ENCODE measurements at regions not wholly inside any gene's neighbourhood (a gene's known extent, or its start where the extent isn't known, plus 50 kb on each side); places are given as distances from the start of the nearest gene placed in this dataset.

DNA sequence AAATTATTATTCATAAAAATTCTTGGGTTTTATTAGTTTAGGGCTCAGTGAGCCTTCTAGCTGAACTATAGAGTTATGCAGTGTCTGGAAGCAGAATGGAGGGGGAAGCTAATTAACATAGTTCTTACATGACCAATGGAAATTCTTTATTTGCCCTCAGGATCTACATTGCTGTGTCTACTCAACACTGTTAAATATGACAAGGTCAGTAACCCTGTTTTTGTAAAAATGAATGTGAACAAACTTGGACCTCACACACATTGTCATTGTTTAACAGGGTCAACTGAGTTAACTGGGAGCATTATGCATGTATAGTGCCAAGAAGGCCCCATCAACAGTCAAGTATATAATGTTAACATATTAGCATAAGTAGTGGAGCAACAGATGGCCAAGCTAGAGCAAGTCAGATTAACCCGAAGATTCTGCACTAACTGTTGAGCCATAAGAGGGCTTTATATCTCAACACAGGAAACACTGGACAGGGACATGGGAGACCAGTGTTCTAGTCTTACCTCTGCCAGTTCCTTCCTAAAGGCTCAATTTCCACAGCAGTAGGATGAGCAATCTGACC lies 122.5 kb upstream of the SEM1 start:
- TF ChIP-seq, protein P1, sequence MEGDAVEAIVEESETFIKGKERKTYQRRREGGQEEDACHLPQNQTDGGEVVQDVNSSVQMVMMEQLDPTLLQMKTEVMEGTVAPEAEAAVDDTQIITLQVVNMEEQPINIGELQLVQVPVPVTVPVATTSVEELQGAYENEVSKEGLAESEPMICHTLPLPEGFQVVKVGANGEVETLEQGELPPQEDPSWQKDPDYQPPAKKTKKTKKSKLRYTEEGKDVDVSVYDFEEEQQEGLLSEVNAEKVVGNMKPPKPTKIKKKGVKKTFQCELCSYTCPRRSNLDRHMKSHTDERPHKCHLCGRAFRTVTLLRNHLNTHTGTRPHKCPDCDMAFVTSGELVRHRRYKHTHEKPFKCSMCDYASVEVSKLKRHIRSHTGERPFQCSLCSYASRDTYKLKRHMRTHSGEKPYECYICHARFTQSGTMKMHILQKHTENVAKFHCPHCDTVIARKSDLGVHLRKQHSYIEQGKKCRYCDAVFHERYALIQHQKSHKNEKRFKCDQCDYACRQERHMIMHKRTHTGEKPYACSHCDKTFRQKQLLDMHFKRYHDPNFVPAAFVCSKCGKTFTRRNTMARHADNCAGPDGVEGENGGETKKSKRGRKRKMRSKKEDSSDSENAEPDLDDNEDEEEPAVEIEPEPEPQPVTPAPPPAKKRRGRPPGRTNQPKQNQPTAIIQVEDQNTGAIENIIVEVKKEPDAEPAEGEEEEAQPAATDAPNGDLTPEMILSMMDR (IDR thresholded peaks at IDR 0.05; ENCODE audit: insufficient read depth, low read depth, low read length): no peak
- TF ChIP-seq EZH2 (IDR thresholded peaks at IDR 0.05; ENCODE audit: insufficient read depth, low read length): no peak
